HEK293 (cell line): ENCODE measurements at regions not wholly inside any gene's neighbourhood (a gene's known extent, or its start where the extent isn't known, plus 50 kb on each side); places are given as distances from the start of the nearest gene placed in this dataset.
"Not testable (repeated sequence)": the region's sequence is repeated elsewhere in the genome, so short reads cannot be mapped to it uniquely, and the experiment has no call there.

Experiments
- GLI2 ChIP-seq: fragments of 450-650 bp; formaldehyde crosslinking; IDR thresholded peaks from 2 replicates; pipeline ENCODE4; 2017; ENCODE audit warnings: missing biosample characterization, missing genetic modification characterization, low read depth, borderline replicate concordance
- PRDM1 ChIP-seq: fragments of 450-650 bp; formaldehyde crosslinking; IDR thresholded peaks from 2 replicates; pipeline ENCODE4; 2016; ENCODE audit warnings: missing biosample characterization, missing genetic modification characterization
- SP2 ChIP-seq: fragments of 450-650 bp; formaldehyde crosslinking; IDR thresholded peaks from 2 replicates; pipeline ENCODE4 v1.5.1; 2016; ENCODE audit warnings: missing biosample characterization, missing genetic modification characterization
- TRIM28 ChIP-seq: IDR thresholded peaks from 2 replicates; pipeline ENCODE4 v1.6.1; 2011; ENCODE audit warnings: low read length, control low read depth, borderline replicate concordance
- ZBTB17 ChIP-seq: fragments of 450-650 bp; formaldehyde crosslinking; IDR thresholded peaks from 2 replicates; pipeline ENCODE4 v1.5.1; 2016; ENCODE audit warnings: missing biosample characterization, missing genetic modification characterization
- ZBTB44 ChIP-seq: fragments of 450-650 bp; IDR thresholded peaks from 2 replicates; pipeline ENCODE4 v1.5.1; 2018; ENCODE audit warnings: missing biosample characterization, mild to moderate bottlenecking, missing genetic modification characterization
- ZEB2 ChIP-seq: fragments of 450-650 bp; formaldehyde crosslinking; IDR thresholded peaks from 2 replicates; pipeline ENCODE4 v1.5.1; 2016; ENCODE audit warnings: missing biosample characterization, missing genetic modification characterization
- ZNF169 ChIP-seq: fragments of 450-650 bp; formaldehyde crosslinking; IDR thresholded peaks from 2 replicates; pipeline ENCODE4 v1.5.1; 2016; ENCODE audit warnings: missing biosample characterization, missing genetic modification characterization
- ZNF202 ChIP-seq: fragments of 450-650 bp; formaldehyde crosslinking; IDR thresholded peaks from 2 replicates; pipeline ENCODE4 v1.5.1; 2016; ENCODE audit warnings: missing biosample characterization, missing genetic modification characterization, borderline replicate concordance
- ZNF24 ChIP-seq: fragments of 450-650 bp; formaldehyde crosslinking; IDR thresholded peaks from 2 replicates; pipeline ENCODE4 v1.5.1; 2016; ENCODE audit warnings: missing biosample characterization, missing genetic modification characterization
- ZNF501 ChIP-seq: fragments of 450-650 bp; formaldehyde crosslinking; IDR thresholded peaks from 2 replicates; pipeline ENCODE4 v1.5.1; 2016; ENCODE audit warnings: missing biosample characterization, missing genetic modification characterization
- ZNF571 ChIP-seq: fragments of 450-650 bp; formaldehyde crosslinking; IDR thresholded peaks from 2 replicates; pipeline ENCODE4 v1.5.0; 2017; ENCODE audit warnings: missing biosample characterization, missing genetic modification characterization
- TF ChIP-seq, protein P1 (sequence below): fragments of 450-650 bp; formaldehyde crosslinking; IDR thresholded peaks from 2 replicates; pipeline ENCODE4 v1.5.1; 2016; ENCODE audit warnings: missing biosample characterization, missing genetic modification characterization

GRCh38 chr2:131738533-131738932 lies 210.8 kb downstream of the CCDC74A start:
- TF ChIP-seq, protein P1, sequence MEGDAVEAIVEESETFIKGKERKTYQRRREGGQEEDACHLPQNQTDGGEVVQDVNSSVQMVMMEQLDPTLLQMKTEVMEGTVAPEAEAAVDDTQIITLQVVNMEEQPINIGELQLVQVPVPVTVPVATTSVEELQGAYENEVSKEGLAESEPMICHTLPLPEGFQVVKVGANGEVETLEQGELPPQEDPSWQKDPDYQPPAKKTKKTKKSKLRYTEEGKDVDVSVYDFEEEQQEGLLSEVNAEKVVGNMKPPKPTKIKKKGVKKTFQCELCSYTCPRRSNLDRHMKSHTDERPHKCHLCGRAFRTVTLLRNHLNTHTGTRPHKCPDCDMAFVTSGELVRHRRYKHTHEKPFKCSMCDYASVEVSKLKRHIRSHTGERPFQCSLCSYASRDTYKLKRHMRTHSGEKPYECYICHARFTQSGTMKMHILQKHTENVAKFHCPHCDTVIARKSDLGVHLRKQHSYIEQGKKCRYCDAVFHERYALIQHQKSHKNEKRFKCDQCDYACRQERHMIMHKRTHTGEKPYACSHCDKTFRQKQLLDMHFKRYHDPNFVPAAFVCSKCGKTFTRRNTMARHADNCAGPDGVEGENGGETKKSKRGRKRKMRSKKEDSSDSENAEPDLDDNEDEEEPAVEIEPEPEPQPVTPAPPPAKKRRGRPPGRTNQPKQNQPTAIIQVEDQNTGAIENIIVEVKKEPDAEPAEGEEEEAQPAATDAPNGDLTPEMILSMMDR (tag by site-specific recombination): not testable (repeated sequence)
- TF ChIP-seq GLI2 (tag by site-specific recombination); ZNF24 (tag by site-specific recombination); SP2 (tag by site-specific recombination); ZNF571 (tag by site-specific recombination); ZBTB17 (tag by site-specific recombination); ZNF501 (tag by site-specific recombination); PRDM1 (tag by site-specific recombination); ZNF169 (tag by site-specific recombination); TRIM28; ZEB2 (tag by site-specific recombination); ZBTB44 (tag by site-specific recombination); ZNF202 (tag by site-specific recombination): not testable (repeated sequence)
